Mesenchymal stem cell (in vitro differentiated cells and primary cell): ENCODE measurements at regions not wholly inside any gene's neighbourhood (a gene's known extent, or its start where the extent isn't known, plus 50 kb on each side); places are given as distances from the start of the nearest gene placed in this dataset.

Source experiments
- DNase-seq: peaks from one replicate; pipeline ENCODE4 v3.0.0-alpha.2; 2013
- H2AFZ ChIP-seq: one replicate; pipeline ENCODE4 v1.6.1; 2013; ENCODE audit warnings: low read depth, mild to moderate bottlenecking, control low read depth, inconsistent platforms, low read length, moderate library complexity
- H2AK5ac ChIP-seq: 2 replicates; pipeline ENCODE4 v1.6.1; 2013; ENCODE audit warnings: low read length, moderate library complexity, mild to moderate bottlenecking, inconsistent platforms; ENCODE audit not compliant: severe bottlenecking
- H2BK120ac ChIP-seq: one replicate; pipeline ENCODE4 v1.6.1; 2013; ENCODE audit warnings: low read depth, mild to moderate bottlenecking, inconsistent platforms, low read length, moderate library complexity
- H2BK12ac ChIP-seq, 2 experiments: one replicate each; pipeline ENCODE4 v1.6.1; 2013; ENCODE audit warnings: inconsistent platforms in 2 of 2, low read length in 2 of 2, mild to moderate bottlenecking in 2 of 2, moderate library complexity in 2 of 2, control low read depth in 1 of 2
- H2BK15ac ChIP-seq: one replicate; pipeline ENCODE4 v1.6.1; 2013; ENCODE audit warnings: mild to moderate bottlenecking, low read depth, inconsistent platforms; ENCODE audit not compliant: poor library complexity, severe bottlenecking
- H2BK5ac ChIP-seq: 2 replicates; pipeline ENCODE4 v1.6.1; 2013; ENCODE audit warnings: low read depth, mild to moderate bottlenecking, low read length, control low read depth, inconsistent platforms; ENCODE audit not compliant: poor library complexity, severe bottlenecking
- H3K14ac ChIP-seq, 2 experiments: one replicate each; pipeline ENCODE4 v1.6.1; 2013; ENCODE audit warnings: inconsistent platforms in 2 of 2, low read length in 2 of 2, control low read depth in 1 of 2, mild to moderate bottlenecking in 1 of 2, moderate library complexity in 1 of 2
- H3K18ac ChIP-seq, 2 experiments: one replicate each; pipeline ENCODE4 v1.6.1; 2013; ENCODE audit warnings: inconsistent platforms in 2 of 2, low read length in 2 of 2, control low read depth in 1 of 2, low read depth in 1 of 2, mild to moderate bottlenecking in 1 of 2
- H3K23ac ChIP-seq, 2 experiments: one replicate each; pipeline ENCODE4 v1.6.1; 2013; ENCODE audit warnings: inconsistent platforms in 2 of 2, low read length in 2 of 2, mild to moderate bottlenecking in 2 of 2, moderate library complexity in 2 of 2, control low read depth in 1 of 2
- H3K27ac ChIP-seq: 2 replicates; pipeline ENCODE4 v1.5.1; 2013; ENCODE audit warnings: mild to moderate bottlenecking, moderate library complexity, low read length, control low read depth, inconsistent platforms; ENCODE audit not compliant: poor library complexity, severe bottlenecking
- H3K27me3 ChIP-seq, 2 experiments: 2 replicates each; pipeline versions ENCODE4 v1.6.1 to v1.7.0; 2013; ENCODE audit warnings: low read length in 2 of 2, mild to moderate bottlenecking in 2 of 2, moderate library complexity in 2 of 2, control low read depth in 1 of 2, inconsistent platforms in 1 of 2; ENCODE audit not compliant: control insufficient read depth in 1 of 2, insufficient read depth in 1 of 2
- H3K36me3 ChIP-seq, 2 experiments: 2 replicates each; pipeline versions ENCODE4 v1.6.1 to v1.7.0; 2013; ENCODE audit warnings: low read length in 2 of 2, control low read depth in 1 of 2, inconsistent platforms in 1 of 2, low read depth in 1 of 2, mild to moderate bottlenecking in 1 of 2; ENCODE audit not compliant: insufficient read depth in 2 of 2, control insufficient read depth in 1 of 2
- H3K4ac ChIP-seq, 2 experiments: one replicate each; pipeline ENCODE4 v1.6.1; 2013; ENCODE audit warnings: inconsistent platforms in 2 of 2, low read length in 2 of 2, mild to moderate bottlenecking in 2 of 2, moderate library complexity in 2 of 2, control low read depth in 1 of 2, low read depth in 1 of 2
- H3K4me1 ChIP-seq: 2 replicates; pipeline ENCODE4 v1.6.1; 2013; ENCODE audit warnings: low read depth, low read length, control low read depth; ENCODE audit not compliant: control insufficient read depth, insufficient read depth
- H3K4me2 ChIP-seq: 2 replicates; pipeline ENCODE4 v1.6.1; 2013; ENCODE audit warnings: low read length, mild to moderate bottlenecking, inconsistent platforms; ENCODE audit not compliant: poor library complexity, severe bottlenecking
- H3K4me3 ChIP-seq, 2 experiments: 2 replicates each; pipeline versions ENCODE4 v1.5.1 to v1.7.0; 2013; ENCODE audit warnings: low read length in 2 of 2, mild to moderate bottlenecking in 2 of 2, control low read depth in 1 of 2, low read depth in 1 of 2; ENCODE audit not compliant: insufficient read depth in 1 of 2
- H3K79me1 ChIP-seq: replicated peaks from 2 replicates; pipeline ENCODE4 v1.6.1; 2013; ENCODE audit warnings: mild to moderate bottlenecking, control low read depth, low read length, inconsistent platforms; ENCODE audit not compliant: poor library complexity, severe bottlenecking
- H3K9ac ChIP-seq: 2 replicates; pipeline ENCODE4 v1.7.0; 2013; ENCODE audit warnings: mild to moderate bottlenecking, low read length, moderate library complexity
- H3K9me3 ChIP-seq: 2 replicates; pipeline ENCODE4 v1.7.0; 2013; ENCODE audit warnings: mild to moderate bottlenecking, low read length; ENCODE audit not compliant: control insufficient read depth
- H4K8ac ChIP-seq: one replicate; pipeline ENCODE4 v1.6.1; 2013; ENCODE audit warnings: inconsistent platforms, mild to moderate bottlenecking, low read length, moderate library complexity
- H4K91ac ChIP-seq: one replicate; pipeline ENCODE4 v1.6.1; 2013; ENCODE audit warnings: mild to moderate bottlenecking, low read length, inconsistent platforms
- WGBS: methylation state at CpG from one replicate; pipeline ENCODE4 v1.1.7; 2013; ENCODE audit warnings: mixed read lengths; 5-methylcytosine and 5-hydroxymethylcytosine counted together

GRCh38 chr11:19353287-19353850, 112.6 kb upstream of the E2F8 start:
- no peak overlapping the region for H4K91ac ChIP-seq
- H3K18ac ChIP-seq = no peak overlapping the region
- H3K4me3 ChIP-seq = no peak overlapping the region
- H3K27me3 ChIP-seq = peaks cover 0 to 59% of the 10 kb centered on the region in 2 experiments
- H2BK15ac ChIP-seq = no peak overlapping the region
- no peak overlapping the region for H3K4ac ChIP-seq
- no peak overlapping the region for H2AK5ac ChIP-seq
- no peak overlapping the region for H3K9ac ChIP-seq
- no peak overlapping the region for H3K4me2 ChIP-seq
- no peaks in the 10 kb centered on the region for H3K4me1 ChIP-seq
- DNase-seq = no peak
- no peak overlapping the region for H2AFZ ChIP-seq
- no peak overlapping the region for H2BK120ac ChIP-seq
- no peak overlapping the region for H2BK12ac ChIP-seq
- H3K14ac ChIP-seq = no peak overlapping the region
- H2BK5ac ChIP-seq = no peak overlapping the region
- no peaks in the 10 kb centered on the region for H3K79me1 ChIP-seq
- H3K36me3 ChIP-seq = peaks cover 0 to 11% of the 10 kb centered on the region in 2 experiments
- no peaks in the 10 kb centered on the region for H3K9me3 ChIP-seq
- WGBS = 93% methylated on average over 2 of the region's 2 CpGs
- H4K8ac ChIP-seq = no peak overlapping the region
- no peak overlapping the region for H3K23ac ChIP-seq
- H3K27ac ChIP-seq = no peak overlapping the region

- no peak overlapping the region for H3K14ac ChIP-seq
- no peak overlapping the region for H3K4me3 ChIP-seq
- H3K23ac ChIP-seq = no peak overlapping the region
- no peak overlapping the region for H3K18ac ChIP-seq
- no peaks in the 10 kb centered on the region for H3K9me3 ChIP-seq
- no peak overlapping the region for H2BK12ac ChIP-seq
- H3K9ac ChIP-seq = no peak overlapping the region
- no peak overlapping the region for H3K4ac ChIP-seq
- no peak overlapping the region for H2AK5ac ChIP-seq
- no peaks in the 10 kb centered on the region for H3K79me1 ChIP-seq
- H3K4me2 ChIP-seq = no peak overlapping the region
- no peak for DNase-seq
- H4K91ac ChIP-seq = no peak overlapping the region
- no peak overlapping the region for H2BK120ac ChIP-seq
- 78% methylated on average over 9 of the region's 9 CpGs for WGBS
- no peak overlapping the region for H4K8ac ChIP-seq
- H3K36me3 ChIP-seq = peaks cover 0 to 11% of the 10 kb centered on the region in 2 experiments
- peaks cover 0 to 60% of the 10 kb centered on the region in 2 experiments for H3K27me3 ChIP-seq
- H2AFZ ChIP-seq = no peak overlapping the region
- no peak overlapping the region for H2BK15ac ChIP-seq
- no peaks in the 10 kb centered on the region for H3K4me1 ChIP-seq
- H3K27ac ChIP-seq = no peak overlapping the region
- no peak overlapping the region for H2BK5ac ChIP-seq
Measured at GRCh38 chr11:19352771-19353160, 112.0 kb upstream of the E2F8 start.

GRCh38 chr11:19352072-19352770, 111.5 kb upstream of the E2F8 start:
- H3K4me3 ChIP-seq = no peak overlapping the region
- no peaks in the 10 kb centered on the region for H3K9me3 ChIP-seq
- no peaks in the 10 kb centered on the region for H3K4me1 ChIP-seq
- H3K4ac ChIP-seq = no peak overlapping the region
- H2BK12ac ChIP-seq = no peak overlapping the region
- H3K4me2 ChIP-seq = no peak overlapping the region
- H3K79me1 ChIP-seq = no peaks in the 10 kb centered on the region
- no peak overlapping the region for H2AK5ac ChIP-seq
- 86% methylated on average over 2 of the region's 5 CpGs for WGBS
- no peak overlapping the region for H3K18ac ChIP-seq
- H4K91ac ChIP-seq = no peak overlapping the region
- H2BK120ac ChIP-seq = no peak overlapping the region
- no peak overlapping the region for H3K9ac ChIP-seq
- H2BK5ac ChIP-seq = no peak overlapping the region
- H3K36me3 ChIP-seq = peaks cover 0 to 11% of the 10 kb centered on the region in 2 experiments
- no peak overlapping the region for H2BK15ac ChIP-seq
- no peak overlapping the region for H2AFZ ChIP-seq
- no peak overlapping the region for H3K27ac ChIP-seq
- DNase-seq = no peak
- no peak overlapping the region for H4K8ac ChIP-seq
- H3K14ac ChIP-seq = no peak overlapping the region
- H3K23ac ChIP-seq = no peak overlapping the region
- peaks cover 0 to 66% of the 10 kb centered on the region in 2 experiments for H3K27me3 ChIP-seq

GRCh38 chr11:19351426-19351825, 110.7 kb upstream of the E2F8 start:
- peaks cover 0 to 11% of the 10 kb centered on the region in 2 experiments for H3K36me3 ChIP-seq
- no peak overlapping the region for H2AFZ ChIP-seq
- H3K79me1 ChIP-seq = no peaks in the 10 kb centered on the region
- H3K27ac ChIP-seq = no peak overlapping the region
- H3K9me3 ChIP-seq = no peaks in the 10 kb centered on the region
- H4K91ac ChIP-seq = no peak overlapping the region
- no peak overlapping the region for H3K4me3 ChIP-seq
- 93% methylated on average over 4 of the region's 4 CpGs for WGBS
- H3K14ac ChIP-seq = no peak overlapping the region
- H4K8ac ChIP-seq = no peak overlapping the region
- no peak overlapping the region for H3K4me2 ChIP-seq
- no peak overlapping the region for H2BK12ac ChIP-seq
- no peak overlapping the region for H3K4ac ChIP-seq
- H2AK5ac ChIP-seq = no peak overlapping the region
- no peak overlapping the region for H3K18ac ChIP-seq
- no peak overlapping the region for H3K9ac ChIP-seq
- H2BK120ac ChIP-seq = no peak overlapping the region
- no peak overlapping the region for H3K23ac ChIP-seq
- H3K4me1 ChIP-seq = peaks cover 1% of the 10 kb centered on the region
- H2BK5ac ChIP-seq = no peak overlapping the region
- no peak overlapping the region for H2BK15ac ChIP-seq
- DNase-seq = no peak
- peaks cover 0 to 67% of the 10 kb centered on the region in 2 experiments for H3K27me3 ChIP-seq
